HG02938 (cell line): ENCODE measurements at regions not wholly inside any gene's neighbourhood (a gene's known extent, or its start where the extent isn't known, plus 50 kb on each side); places are given as distances from the start of the nearest gene placed in this dataset.
A peak's percentile ranks its signal among the peaks of the same experiment; 100 is the strongest.
"Not testable (repeated sequence)": the region's sequence is repeated elsewhere in the genome, so short reads cannot be mapped to it uniquely, and the experiment has no call there.

Experiments
- ATAC-seq: cut with Tn5 transposase; IDR thresholded peaks from one replicate; pipeline ENCODE4 v1.9.1; 2021; ENCODE audit warnings: mild to moderate bottlenecking, moderate library complexity; ENCODE audit not compliant: unreplicated experiment

DNA sequence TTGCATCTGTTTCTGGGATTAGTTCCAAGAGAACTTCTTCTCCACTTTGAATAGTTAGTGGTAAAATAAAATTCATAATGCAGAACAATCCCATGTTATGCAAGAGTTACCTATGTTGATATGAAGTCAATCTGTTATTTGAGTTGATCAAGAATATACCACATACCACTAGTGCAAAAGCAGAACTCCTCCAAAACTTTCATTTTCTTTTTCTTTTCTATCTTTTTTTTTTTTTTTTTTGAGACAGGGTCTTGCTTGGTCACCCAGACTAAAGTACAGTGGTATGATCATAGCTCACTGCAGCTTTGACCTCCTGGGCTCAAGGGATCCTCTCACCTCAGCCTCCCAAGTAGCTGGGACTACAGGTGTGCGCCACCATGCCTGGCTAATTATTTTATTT lies 78.8 kb upstream of the UMPS start:
- not testable (repeated sequence) for ATAC-seq

DNA sequence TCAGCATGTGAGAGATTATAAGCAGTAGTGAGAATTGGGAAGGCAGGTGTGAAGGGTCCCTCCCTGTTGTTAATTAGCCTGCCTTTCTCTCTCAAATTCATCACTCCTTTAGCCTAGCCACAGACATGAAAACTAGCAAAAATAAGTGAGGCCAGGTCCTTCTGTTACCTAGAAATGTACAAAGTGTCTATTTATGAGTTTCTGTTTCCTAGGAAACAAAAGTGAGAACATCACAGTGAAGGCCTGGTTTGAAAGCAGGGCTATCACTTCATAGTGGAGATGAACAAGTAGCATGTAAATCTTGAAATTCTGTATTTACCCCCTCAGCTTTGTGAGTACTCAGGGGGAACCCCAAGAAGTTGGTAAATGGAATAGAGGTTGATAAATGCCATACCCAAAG lies 78.2 kb upstream of the UMPS start:
- ATAC-seq: peak; percentile 53

DNA sequence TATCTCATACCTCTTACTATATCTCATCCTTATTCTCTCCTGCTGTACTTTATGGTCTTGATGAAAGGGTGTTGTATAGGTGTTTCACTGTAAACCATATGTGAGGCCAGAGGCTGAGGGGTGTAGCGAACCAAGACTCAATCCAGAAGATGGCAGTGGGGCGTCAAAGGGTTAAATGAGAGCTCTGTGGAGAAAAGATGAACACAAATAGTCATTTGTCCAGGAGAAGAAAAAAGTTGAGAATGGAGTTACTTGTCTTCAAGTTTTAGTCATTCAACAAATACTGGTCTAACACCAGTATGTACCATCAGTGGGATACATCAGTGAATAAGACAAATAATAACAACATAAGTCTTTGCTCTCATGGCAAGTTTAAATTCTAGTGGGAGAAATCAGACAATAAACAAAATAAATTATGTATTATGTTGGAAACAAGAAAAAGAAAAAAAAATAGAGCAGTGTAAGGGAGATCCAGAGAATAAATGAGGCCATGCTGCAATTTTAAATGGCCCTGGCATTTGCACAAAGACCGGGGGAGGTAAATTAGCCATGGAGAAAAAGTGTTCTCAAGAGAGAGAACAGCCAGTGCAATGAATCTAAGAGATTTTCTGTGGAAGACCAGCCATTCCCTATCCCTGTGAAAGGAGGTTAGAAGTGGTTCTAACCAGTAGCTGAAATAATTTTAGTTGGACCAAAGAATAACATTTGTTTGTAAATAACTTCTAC lies 77.0 kb upstream of the UMPS start:
- ATAC-seq: no peak

DNA sequence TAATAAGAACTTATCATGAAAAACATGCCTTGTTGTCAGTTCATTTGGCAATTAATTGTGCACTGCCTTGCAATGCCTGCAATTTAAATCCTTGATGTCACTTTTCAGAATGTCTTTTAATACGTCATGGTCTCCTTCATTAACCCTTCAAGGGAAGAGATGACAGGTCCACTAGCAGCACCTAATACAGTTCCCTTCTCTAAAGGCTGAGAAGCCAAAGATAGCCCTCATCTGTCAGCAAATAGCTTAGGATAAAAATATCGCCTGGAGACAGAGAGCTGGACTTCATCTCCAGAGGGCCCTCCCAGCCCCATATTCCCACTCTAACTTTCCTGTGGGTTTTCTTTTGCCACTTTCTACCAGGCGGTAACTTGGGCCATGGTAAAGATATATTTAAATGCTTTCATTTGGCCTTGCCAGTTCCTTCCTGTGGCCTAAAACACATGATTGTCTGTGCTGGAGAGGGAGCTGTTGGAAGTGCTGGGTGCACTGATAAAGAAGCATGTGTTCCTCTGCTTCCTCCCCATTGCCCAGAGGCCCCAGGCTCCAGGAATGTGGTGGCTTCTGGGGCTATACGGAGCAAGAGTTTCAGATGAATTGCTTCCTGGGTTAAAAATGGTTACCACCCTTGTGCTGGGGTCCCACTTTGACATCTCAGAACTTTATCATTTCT lies 76.3 kb upstream of the UMPS start:
- ATAC-seq: no peak

DNA sequence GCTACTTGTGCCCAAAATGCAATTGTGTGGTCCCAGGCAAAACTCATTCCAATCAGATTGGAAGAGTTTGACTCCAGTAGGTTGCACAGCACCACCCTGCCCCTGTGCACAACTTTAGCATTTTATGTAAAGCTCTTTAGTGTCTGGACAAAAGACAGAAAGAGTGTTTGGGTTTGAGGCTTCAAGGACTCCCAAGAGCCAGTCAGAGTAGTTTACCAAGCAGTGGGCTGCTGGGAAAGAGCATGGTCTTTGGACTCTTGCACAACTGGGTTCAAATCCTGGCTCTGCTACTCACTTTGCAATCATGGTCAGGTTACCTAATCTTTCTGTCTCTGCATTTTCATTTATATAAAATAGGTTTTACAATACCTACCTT lies 75.8 kb upstream of the UMPS start:
- ATAC-seq: no peak

DNA sequence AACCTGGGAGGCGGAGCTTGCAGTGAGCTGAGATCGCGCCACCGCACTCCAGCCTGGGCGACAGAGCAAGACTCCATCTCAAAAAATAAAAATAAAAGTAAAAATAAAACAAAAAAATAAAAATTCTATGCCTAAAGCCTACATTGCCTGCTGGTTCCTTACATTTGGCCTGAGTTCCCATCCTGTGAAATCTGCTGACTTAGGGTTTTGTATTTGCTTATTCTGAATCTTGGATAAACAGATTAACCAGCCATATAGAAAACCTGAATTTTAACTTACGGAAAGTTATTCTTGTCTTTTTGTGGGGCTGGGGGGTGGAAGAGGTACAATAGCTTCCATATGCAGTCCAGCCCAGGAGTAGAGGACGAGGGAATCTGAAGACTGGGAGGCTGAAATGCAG lies 73.7 kb upstream of the UMPS start:
- ATAC-seq: no peak

DNA sequence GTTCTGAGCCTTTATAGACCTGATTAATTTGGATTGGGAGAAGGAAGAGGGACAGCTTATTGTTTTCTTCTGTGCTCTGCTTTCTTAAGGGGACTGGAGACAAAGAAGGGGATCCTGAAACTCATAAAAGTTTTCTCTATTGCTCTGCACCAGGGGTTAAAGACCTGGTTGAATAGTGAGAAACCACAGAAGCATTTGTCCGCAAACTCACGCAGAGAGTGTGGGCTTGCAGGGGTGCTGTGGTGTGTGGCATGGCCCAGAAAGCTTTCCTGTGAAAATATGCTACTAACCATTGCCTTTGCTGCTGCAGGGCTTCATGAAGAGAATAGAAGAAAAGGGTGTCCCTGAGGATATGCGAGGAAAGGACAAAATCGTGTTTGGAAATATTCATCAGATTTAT lies 73.1 kb upstream of the UMPS start:
- ATAC-seq: no peak

DNA sequence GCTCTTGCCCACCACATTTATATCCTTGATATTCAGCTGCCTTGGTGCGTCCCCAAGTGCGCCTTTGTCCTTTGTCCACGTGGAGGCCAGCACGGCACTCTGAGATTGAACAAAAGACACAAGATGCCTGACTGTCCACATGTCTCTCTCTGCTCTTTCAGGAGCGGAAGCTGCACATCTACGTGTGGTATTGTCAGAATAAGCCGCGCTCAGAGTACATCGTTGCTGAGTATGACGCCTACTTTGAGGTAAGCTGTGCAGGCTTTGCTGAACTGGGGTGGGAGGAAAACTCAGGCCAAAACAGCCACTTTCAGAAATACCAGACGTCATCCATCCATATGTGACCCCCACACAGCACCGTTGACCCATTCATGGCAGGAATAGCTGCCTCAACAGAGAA lies 72.0 kb upstream of the UMPS start:
- no peak for ATAC-seq

DNA sequence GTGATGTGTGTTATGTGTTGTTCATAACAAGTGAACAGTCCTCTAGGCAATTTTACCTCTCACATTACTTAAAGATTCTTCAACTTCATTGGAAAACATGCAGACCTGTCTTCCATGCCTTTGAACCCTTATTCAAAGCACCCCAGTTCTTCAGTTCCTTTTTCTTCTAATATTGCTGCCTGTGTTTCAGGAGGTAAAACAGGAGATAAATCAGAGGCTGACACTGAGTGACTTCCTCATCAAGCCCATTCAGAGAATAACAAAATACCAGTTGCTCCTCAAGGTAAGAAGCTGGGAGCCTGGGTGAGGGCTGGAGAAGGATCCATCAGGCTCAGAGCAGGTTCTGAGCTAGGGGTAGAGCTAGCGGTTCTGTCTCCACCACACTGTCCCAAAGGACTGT lies 71.1 kb upstream of the UMPS start:
- ATAC-seq: no peak

DNA sequence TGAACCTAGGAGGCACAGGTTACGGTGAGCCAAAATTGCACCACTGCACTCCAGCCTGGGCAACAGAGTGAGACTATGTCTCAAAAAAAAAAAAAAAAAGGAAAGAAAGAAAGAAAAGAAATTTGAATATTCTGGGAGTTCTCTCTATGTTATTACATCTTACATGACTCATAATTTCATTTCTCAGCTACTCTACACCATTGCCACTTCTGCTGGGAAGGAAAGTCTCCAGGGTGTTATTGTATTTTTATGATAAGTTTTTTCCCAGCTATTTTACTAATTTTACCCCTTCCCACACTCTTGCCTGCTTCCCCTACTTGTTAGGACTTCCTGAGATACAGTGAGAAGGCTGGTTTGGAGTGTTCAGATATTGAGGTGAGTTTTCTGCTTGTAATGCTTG lies 69.7 kb upstream of the UMPS start:
- no peak for ATAC-seq

DNA sequence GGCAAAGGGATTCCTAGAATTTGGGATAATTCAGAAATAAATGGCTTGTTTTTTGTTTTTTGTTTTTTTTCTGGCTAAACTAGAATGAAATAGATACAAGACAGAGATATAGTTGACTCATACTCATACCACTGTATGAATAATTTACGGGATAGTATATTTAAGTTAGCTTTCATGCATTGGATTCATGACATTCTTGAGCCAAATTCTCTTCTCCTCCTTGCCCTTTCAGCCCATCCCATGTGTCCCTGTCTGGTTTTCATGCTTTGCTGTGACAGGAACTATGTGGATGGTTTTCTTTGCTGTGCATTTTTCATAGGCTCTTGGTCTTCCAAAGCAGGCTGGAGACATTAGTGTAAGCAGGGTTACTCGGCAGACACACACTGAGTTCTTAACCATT lies 66.6 kb upstream of the UMPS start:
- no peak for ATAC-seq

DNA sequence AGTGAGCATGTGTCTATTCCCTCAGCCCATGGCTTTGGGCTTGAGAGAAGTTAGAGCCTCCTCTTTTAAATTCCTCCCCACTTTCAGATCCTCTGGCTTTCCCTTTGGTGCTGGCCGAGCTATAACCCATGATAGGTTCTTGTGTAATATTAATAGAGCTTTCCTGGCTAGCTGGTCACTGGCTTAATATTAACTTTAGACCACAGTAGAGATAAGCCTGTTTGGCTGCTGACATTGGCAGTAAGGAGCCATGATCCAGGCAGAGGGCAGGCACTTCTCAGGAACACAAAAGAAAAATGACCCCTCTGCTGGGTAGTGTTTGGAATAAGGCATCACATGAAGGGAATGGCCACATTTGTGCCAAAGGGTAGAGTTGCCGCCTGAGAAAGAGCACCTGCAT lies 65.4 kb upstream of the UMPS start:
- no peak for ATAC-seq

DNA sequence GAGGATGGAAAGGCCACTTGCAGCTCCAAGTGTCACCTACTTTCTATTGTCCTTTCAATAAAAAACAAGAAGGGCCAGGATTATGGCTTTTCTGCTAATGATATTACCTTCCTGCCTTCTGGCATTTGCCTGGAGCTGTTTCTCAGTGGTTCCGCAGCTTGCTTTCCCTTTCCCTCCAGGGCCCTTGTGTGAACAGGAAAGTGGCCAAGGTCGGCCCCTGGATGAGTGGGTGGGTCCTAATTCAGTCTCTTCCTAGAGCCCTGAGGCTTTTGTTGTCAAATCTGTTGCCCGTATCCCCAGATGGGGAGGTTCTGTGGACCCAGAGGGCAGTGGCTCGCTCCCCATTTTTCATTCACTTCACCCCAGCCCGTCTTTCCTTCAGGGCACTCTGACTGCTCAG lies 64.2 kb upstream of the UMPS start:
- no peak for ATAC-seq

DNA sequence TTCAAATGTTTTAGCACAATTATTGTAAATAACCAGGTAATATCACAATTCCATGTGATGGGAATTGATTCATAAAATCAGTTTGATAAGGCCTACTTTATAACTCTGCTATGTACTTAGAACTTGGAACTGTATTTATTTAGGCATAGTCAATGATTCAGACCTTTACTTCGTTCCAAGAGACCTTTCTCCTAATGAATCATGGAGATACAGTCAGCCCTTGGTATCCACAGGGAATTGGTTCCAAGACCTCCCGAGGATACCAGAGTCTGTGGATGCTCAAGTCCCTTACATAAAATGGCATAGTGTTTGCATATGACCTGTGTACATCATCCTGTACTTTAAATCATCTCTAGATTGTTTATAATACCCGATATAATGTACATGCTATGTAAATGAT lies 60.8 kb upstream of the UMPS start:
- no peak for ATAC-seq

DNA sequence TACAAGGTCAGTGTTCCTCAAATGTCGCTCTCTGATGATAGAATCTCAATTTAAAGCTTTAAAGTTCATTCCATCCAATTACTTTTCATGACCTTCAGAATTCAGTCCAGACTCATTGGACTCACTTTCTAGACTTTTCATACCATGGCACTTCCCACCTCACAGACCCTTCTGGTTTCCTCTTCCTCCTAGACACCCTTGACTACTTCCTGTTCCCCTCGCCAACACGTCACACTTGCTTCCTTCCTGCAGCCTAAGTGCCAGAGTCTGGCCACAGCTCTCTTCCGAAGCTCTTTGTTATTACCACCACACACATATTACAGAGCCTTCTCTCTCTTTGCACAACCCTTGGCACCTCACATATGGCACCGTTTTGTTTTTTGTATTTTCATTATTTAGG lies 59.1 kb upstream of the UMPS start:
- ATAC-seq: no peak

DNA sequence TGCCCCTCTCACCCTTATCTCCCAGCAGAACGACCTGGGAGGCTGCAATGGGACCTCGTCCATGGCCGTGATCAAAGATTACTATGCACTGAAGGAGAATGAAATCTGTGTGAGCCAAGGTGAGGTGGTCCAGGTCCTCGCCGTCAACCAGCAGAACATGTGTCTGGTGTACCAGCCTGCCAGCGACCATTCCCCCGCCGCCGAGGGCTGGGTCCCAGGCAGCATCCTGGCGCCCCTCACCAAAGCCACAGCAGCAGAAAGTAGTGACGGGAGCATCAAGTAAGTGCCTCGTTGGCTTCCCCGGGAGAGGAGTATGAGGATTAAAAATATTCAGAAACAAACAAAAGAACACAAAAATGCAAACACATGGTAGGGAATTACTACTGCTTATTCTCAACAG lies 55.9 kb upstream of the UMPS start:
- ATAC-seq: no peak

DNA sequence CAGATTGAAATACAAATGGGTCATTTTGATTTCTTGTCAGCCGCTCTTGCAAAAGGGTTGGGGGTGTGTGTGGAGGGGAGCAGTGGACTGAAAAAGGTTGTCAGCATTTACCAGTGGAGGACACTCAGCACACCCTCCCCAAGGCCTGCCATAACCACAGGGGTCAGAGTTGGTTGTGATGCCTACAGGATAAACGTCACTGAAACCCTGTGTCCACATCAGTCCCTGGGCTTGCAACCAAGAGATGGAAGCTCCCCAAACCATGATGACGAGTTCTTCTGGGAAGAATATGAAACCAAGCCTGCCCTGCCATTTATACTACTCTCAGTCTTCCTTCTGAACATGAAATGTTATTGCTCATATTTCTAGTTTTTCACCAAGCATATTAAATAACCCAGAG lies 54.0 kb upstream of the UMPS start:
- no peak for ATAC-seq

DNA sequence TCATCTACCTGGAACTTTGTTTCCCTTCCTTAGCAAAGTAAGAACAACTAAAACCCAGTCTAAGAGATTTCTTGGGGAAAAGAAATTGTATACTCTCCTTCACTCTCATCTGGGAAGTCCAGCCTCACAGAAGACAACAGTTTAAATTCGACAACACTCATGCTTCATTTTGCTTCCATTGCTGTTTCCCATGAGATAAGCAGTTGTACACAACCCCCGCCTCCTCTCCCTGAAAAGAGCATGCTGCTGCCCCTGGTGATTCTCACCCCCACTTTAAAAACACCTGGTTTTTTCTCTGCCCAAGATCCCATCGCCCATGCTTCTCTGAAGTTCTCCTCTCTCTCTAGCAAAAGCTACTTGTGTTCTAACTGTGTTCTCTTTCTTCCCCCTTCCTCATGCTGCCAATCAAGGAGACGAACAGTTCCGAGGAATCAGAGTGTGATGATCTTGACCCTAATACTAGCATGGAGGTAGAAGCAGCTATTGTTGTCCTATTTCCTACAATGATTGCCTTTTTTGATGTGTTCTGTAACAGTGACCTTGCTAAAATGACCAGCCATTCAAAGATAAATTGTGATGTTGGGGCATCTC lies 51.1 kb upstream of the UMPS start:
- no peak for ATAC-seq
